Bronchial epithelial cell (primary cell): ENCODE measurements at regions not wholly inside any gene's neighbourhood (a gene's known extent, or its start where the extent isn't known, plus 50 kb on each side); places are given as distances from the start of the nearest gene placed in this dataset.

Experiments
- DNase-seq: peaks from one replicate; pipeline ENCODE4 v3.0.0-alpha.2; 2010; ENCODE audit warnings: low read depth
- FAIRE-seq: peaks from 2 replicates; lab custom pipeline; 2011; peaks lifted over from hg19 to GRCh38; lab: Jason Lieb, UNC
- H3K27me3 ChIP-seq: 2 replicates; pipeline ENCODE4 v1.5.1; 2011; ENCODE audit warnings: low read length; ENCODE audit not compliant: control insufficient read depth, insufficient read depth
- H3K36me3 ChIP-seq: 2 replicates; pipeline ENCODE4 v1.5.1; 2011; ENCODE audit warnings: low read length; ENCODE audit not compliant: control insufficient read depth, insufficient read depth
- H3K4me3 ChIP-seq: 2 replicates; pipeline ENCODE4 v1.5.1; 2011; ENCODE audit warnings: mild to moderate bottlenecking, low read depth, low read length, control low read depth
- TF ChIP-seq, protein P1 (sequence below): IDR thresholded peaks from 2 replicates; pipeline ENCODE4 v1.5.1; 2011; ENCODE audit warnings: mild to moderate bottlenecking, moderate library complexity, low read length, control low read depth, inconsistent platforms; ENCODE audit not compliant: insufficient read depth, severe bottlenecking

DNA sequence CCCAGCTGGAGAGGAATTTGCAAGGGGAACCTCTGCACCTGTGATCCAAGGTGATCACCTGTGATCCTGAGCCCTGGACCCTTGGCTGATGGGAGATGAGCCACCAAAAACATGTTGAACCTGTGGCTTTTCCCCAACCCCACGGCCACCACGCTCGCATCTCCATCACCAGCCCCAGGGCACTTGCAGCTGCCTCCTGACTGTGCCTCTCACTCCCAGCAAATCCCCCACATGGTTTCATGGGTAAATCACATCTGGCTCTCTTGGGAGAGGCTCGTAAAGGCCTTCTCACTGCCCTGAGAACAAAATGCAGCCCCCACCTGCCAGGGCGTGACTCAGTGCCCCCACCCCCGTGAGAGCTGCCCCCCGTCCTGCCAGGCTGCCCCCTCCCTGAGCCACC lies 76.0 kb downstream of the RFLNA start:
- TF ChIP-seq, protein P1, sequence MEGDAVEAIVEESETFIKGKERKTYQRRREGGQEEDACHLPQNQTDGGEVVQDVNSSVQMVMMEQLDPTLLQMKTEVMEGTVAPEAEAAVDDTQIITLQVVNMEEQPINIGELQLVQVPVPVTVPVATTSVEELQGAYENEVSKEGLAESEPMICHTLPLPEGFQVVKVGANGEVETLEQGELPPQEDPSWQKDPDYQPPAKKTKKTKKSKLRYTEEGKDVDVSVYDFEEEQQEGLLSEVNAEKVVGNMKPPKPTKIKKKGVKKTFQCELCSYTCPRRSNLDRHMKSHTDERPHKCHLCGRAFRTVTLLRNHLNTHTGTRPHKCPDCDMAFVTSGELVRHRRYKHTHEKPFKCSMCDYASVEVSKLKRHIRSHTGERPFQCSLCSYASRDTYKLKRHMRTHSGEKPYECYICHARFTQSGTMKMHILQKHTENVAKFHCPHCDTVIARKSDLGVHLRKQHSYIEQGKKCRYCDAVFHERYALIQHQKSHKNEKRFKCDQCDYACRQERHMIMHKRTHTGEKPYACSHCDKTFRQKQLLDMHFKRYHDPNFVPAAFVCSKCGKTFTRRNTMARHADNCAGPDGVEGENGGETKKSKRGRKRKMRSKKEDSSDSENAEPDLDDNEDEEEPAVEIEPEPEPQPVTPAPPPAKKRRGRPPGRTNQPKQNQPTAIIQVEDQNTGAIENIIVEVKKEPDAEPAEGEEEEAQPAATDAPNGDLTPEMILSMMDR = no peak
- Histone ChIP-seq H3K36me3 (peaks cover 20% of the 10 kb centered on the region), H3K4me3 (no peak overlapping the region), H3K27me3 (no peaks in the 10 kb centered on the region)
- DNase-seq = no peak
- peak; percentile 47 for FAIRE-seq

DNA sequence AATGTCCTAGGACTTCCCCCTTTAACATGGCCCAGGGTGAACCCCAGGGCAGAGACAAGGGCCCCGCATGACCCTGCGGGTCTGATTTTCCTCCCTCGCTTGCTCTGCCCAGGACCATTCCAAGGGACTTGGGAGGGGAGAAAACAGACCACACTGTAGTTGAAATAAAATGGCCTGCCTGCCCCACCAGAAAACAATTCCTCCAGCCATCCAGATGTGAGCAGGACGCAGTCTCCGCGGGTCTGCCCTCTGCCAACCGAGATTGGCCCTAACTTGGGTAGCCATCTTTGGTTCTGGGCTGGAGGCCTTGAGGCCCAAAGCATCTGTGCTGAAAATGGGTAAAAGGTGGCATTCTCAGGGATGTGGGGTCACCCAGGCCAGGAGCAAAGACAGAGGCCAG lies 75.5 kb downstream of the RFLNA start:
- peaks cover 21% of the 10 kb centered on the region for H3K36me3 ChIP-seq
- FAIRE-seq (no peak), DNase-seq (no peak)
- H3K27me3 ChIP-seq = no peaks in the 10 kb centered on the region
- H3K4me3 ChIP-seq = no peak overlapping the region
- TF ChIP-seq, protein P1 = no peak

DNA sequence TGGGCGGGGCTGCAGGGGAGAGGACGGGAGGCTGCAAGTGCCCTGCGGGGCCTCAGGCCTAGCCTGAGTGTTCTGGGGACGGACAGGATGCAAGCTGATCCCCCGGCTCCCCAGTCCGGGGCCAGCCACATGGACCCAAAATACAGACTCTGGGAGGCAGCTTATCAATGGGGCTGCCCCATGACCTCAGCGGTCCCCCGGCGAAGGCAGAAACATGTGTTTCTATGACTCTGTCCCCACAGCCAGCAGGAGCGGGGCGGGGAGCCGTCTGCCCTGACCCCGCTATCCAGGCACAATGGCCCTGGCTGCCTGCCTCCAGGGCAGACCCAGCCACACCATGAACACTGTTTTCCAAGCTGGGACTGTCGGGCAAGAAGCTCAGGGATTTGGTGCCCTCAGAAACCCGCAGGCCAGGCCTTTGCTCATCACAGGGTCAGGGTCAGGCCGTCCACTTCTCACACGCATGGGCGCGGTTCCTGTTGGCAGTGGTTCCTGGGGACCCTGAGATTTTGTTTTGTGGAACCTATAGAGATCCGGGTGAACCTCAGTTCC lies 75.0 kb downstream of the RFLNA start:
- FAIRE-seq (no peak), DNase-seq (no peak)
- TF ChIP-seq, protein P1 = no peak
- H3K4me3 ChIP-seq = no peak overlapping the region
- peaks cover 24% of the 10 kb centered on the region for H3K36me3 ChIP-seq
- no peaks in the 10 kb centered on the region for H3K27me3 ChIP-seq

DNA sequence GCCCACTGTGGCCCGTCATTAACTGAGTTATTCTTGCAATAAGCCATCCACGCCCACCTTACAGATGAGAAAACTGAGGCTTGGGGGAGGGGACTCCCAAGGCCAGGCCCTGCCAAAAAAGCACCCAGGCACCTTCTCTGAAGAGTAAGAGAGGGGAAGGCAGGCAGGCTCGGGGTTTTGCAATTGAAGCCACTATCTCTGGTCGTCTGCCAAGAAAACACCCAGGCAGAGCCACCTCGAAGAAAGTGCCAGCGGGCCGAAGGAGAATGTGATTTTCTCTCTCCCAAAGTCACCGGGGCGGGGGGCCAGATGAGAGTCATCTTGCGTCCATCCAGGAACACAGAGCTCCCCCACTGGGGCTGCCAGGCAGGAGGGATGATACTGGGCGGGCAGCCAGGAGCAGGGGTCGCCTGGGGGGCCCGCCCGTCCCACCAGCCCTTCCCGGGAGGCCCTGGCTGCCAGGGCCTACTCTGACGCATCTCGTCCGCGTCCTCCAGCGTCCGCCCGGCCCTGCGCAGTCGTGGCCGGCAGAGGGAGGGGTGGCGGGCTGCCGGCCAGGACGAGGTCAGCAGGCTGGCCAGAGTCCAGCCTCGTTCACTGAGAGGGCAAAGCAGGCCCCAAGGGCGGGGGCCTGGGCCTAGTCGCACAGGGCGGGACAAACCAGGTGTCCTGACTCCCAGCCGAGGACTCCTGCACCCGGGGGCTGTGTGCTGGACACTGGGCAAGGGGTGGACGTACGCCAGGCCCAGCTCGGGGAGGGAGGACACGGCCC lies 74.3 kb downstream of the RFLNA start:
- no peak for FAIRE-seq
- H3K4me3 ChIP-seq = no peak overlapping the region
- TF ChIP-seq, protein P1 = no peak

DNA sequence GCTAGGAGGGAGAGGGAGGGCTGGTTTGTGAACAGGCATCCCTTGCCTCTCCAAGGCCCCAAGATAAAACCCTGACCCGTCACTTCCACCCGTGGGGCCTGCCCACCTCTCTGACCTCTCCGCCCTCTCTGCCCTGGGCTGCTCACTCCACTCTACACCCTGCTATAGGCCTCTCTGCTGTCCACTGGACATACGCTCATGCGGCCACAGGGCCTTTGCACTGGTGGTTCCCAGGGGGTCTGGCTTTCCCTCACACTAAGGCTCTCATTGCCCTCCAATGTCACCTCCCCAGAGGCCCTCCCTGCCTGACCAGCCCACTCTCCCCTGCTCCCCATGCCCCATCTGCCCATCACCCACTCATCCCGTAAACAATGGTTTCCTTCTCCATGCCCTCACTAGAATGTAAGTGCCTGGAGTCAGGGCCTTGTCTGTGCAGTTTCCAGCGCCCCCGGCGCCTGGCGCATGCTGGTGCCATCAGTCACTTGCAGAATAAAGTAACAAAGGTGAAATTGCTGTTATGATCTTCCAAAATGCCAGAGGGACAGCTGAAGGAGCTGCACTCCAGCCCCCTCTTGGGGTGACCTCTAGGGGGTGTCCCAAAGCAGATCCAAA lies 73.6 kb downstream of the RFLNA start:
- Histone ChIP-seq H3K36me3 (peaks cover 21% of the 10 kb centered on the region), H3K27me3 (no peaks in the 10 kb centered on the region), H3K4me3 (no peak overlapping the region)
- no peak for FAIRE-seq
- TF ChIP-seq, protein P1 = no peak
- DNase-seq = no peak

More for the DNA sequence above, 74.3 kb downstream of the RFLNA start:
- DNase-seq = no peak
- Histone ChIP-seq H3K36me3 (peaks cover 20% of the 10 kb centered on the region), H3K27me3 (no peaks in the 10 kb centered on the region)
